ENCODE measurements at regions not wholly inside any gene's neighbourhood (a gene's known extent, or its start where the extent isn't known, plus 50 kb on each side); places are given as distances from the start of the nearest gene placed in this dataset.

- CTCF ChIA-PET, result no interaction called here
- intact Hi-C loops (cut with micrococcal nuclease), result no loop called here
- H3K4me3 Mint-ChIP-seq, result no peak overlapping the region
These were observed 894.9 kb upstream of the CDH2 start for GRCh38 chr18:29071869-29072268.

GRCh38 chr18:29063346-29063745 is 886.4 kb upstream of the CDH2 start:
- H3K27me3 ChIP-seq (ENCODE audit: control insufficient read depth in 2 of 2, insufficient read depth in 2 of 2, low read length in 2 of 2), result no peaks in the 10 kb centered on the region
- H3K36me3 Mint-ChIP-seq, result peaks cover 0 to 7% (median 0%) of the 10 kb centered on the region in 5 donors
- ATAC-seq (no peak), DNase-seq (no peak)
- ChIA-PET CTCF (no interaction called here), POLR2A (no interaction called here)
- H3K27ac Mint-ChIP-seq, result no peak overlapping the region
- intact Hi-C loops (cut with micrococcal nuclease), result no loop called here
- H3K9me3 ChIP-seq (ENCODE audit: control insufficient read depth in 2 of 3, low read length in 3 of 3), result no peaks in the 10 kb centered on the region
- no peaks in the 10 kb centered on the region for H3K36me3 ChIP-seq (ENCODE audit: control insufficient read depth in 2 of 3, insufficient read depth in 3 of 3, low read length in 3 of 3)
- H3K27me3 Mint-ChIP-seq, result no peaks in the 10 kb centered on the region
- peaks cover 2 to 41% (median 13%) of the 10 kb centered on the region in 11 donors for H3K9me3 Mint-ChIP-seq
- no peaks in the 10 kb centered on the region for H3K4me1 ChIP-seq (ENCODE audit: control insufficient read depth in 2 of 2, insufficient read depth in 2 of 2, low read length in 2 of 2)
- no peak overlapping the region for H3K27ac ChIP-seq (ENCODE audit: low read depth, low read length)
- H3K4me3 ChIP-seq (ENCODE audit: low read length), result no peak overlapping the region
- no peaks in the 10 kb centered on the region for H3K4me1 Mint-ChIP-seq
- no peak overlapping the region for H3K4me3 Mint-ChIP-seq

More at GRCh38 chr18:29071869-29072268, 894.9 kb upstream of the CDH2 start:
- Mint-ChIP-seq H3K4me1 (no peaks in the 10 kb centered on the region), H3K9me3 (peaks cover 0 to 22% (median 4%) of the 10 kb centered on the region in 11 donors), H3K36me3 (no peaks in the 10 kb centered on the region), H3K27ac (no peak overlapping the region), H3K27me3 (no peaks in the 10 kb centered on the region)
- POLR2A ChIA-PET, result no interaction called here
- DNase-seq (no peak), ATAC-seq (no peak)
- Histone ChIP-seq H3K36me3 (ENCODE audit: control insufficient read depth in 2 of 3, insufficient read depth in 3 of 3, low read length in 3 of 3) (no peaks in the 10 kb centered on the region), H3K4me3 (ENCODE audit: low read length) (no peak overlapping the region), H3K27me3 (ENCODE audit: control insufficient read depth in 2 of 2, insufficient read depth in 2 of 2, low read length in 2 of 2) (no peaks in the 10 kb centered on the region), H3K4me1 (ENCODE audit: control insufficient read depth in 2 of 2, insufficient read depth in 2 of 2, low read length in 2 of 2) (no peaks in the 10 kb centered on the region), H3K9me3 (ENCODE audit: control insufficient read depth in 2 of 3, low read length in 3 of 3) (no peaks in the 10 kb centered on the region), H3K27ac (ENCODE audit: low read depth, low read length) (no peak overlapping the region)

- no peaks in the 10 kb centered on the region for H3K27me3 Mint-ChIP-seq
These were observed 886.0 kb upstream of the CDH2 start for GRCh38 chr18:29062921-29063320.

DNA sequence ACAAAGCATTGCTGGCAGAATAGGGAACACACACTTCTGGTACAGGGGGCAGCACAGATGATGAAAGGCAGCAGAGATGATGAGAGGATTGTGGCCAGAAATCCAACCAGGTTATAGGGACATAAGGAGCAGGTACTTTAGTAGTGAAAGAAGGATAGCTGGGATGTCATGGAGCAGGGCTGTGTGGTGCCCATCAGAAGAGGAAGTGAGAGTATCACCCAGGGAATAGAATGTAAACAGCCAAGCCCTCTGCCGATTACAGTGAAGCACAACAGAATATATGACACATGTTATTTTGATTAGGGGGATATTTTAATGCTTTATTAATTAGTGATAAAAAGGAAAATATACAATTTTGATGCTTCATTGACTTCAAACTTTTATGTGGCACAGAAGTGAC is 883.4 kb upstream of the CDH2 start:
- Mint-ChIP-seq H3K9me3 (peaks cover 1 to 31% (median 10%) of the 10 kb centered on the region in 11 donors), H3K4me3 (no peak overlapping the region), H3K27me3 (no peaks in the 10 kb centered on the region), H3K27ac (no peak overlapping the region), H3K4me1 (no peaks in the 10 kb centered on the region), H3K36me3 (peaks cover 0 to 4% (median 0%) of the 10 kb centered on the region in 5 donors)
- Histone ChIP-seq H3K27ac (ENCODE audit: low read depth, low read length) (no peak overlapping the region), H3K27me3 (ENCODE audit: control insufficient read depth in 2 of 2, insufficient read depth in 2 of 2, low read length in 2 of 2) (no peaks in the 10 kb centered on the region), H3K9me3 (ENCODE audit: control insufficient read depth in 2 of 3, low read length in 3 of 3) (no peaks in the 10 kb centered on the region), H3K4me1 (ENCODE audit: control insufficient read depth in 2 of 2, insufficient read depth in 2 of 2, low read length in 2 of 2) (no peaks in the 10 kb centered on the region), H3K36me3 (ENCODE audit: control insufficient read depth in 2 of 3, insufficient read depth in 3 of 3, low read length in 3 of 3) (no peaks in the 10 kb centered on the region), H3K4me3 (ENCODE audit: low read length) (no peak overlapping the region)
- ChIA-PET POLR2A (no interaction called here), CTCF (no interaction called here)
- no peak for ATAC-seq
- DNase-seq, result no peak
- intact Hi-C loops (cut with micrococcal nuclease), result no loop called here

More at GRCh38 chr18:29062921-29063320, 886.0 kb upstream of the CDH2 start:
- no peaks in the 10 kb centered on the region for H3K36me3 ChIP-seq (ENCODE audit: control insufficient read depth in 2 of 3, insufficient read depth in 3 of 3, low read length in 3 of 3)
- ChIA-PET POLR2A (no interaction called here), CTCF (no interaction called here)
- no peak overlapping the region for H3K27ac Mint-ChIP-seq
- DNase-seq (no peak), ATAC-seq (no peak)
- no peaks in the 10 kb centered on the region for H3K4me1 Mint-ChIP-seq
- no peak overlapping the region for H3K4me3 ChIP-seq (ENCODE audit: low read length)
- H3K36me3 Mint-ChIP-seq, result peaks cover 0 to 7% (median 0%) of the 10 kb centered on the region in 5 donors
- H3K27me3 ChIP-seq (ENCODE audit: control insufficient read depth in 2 of 2, insufficient read depth in 2 of 2, low read length in 2 of 2), result no peaks in the 10 kb centered on the region
- no peaks in the 10 kb centered on the region for H3K9me3 ChIP-seq (ENCODE audit: control insufficient read depth in 2 of 3, low read length in 3 of 3)
- no peak overlapping the region for H3K4me3 Mint-ChIP-seq
- peaks cover 2 to 41% (median 13%) of the 10 kb centered on the region in 11 donors for H3K9me3 Mint-ChIP-seq
- no peaks in the 10 kb centered on the region for H3K4me1 ChIP-seq (ENCODE audit: control insufficient read depth in 2 of 2, insufficient read depth in 2 of 2, low read length in 2 of 2)
- no peak overlapping the region for H3K27ac ChIP-seq (ENCODE audit: low read depth, low read length)
- intact Hi-C loops (cut with micrococcal nuclease), result no loop called here

GRCh38 chr18:29057703-29058102 is 880.8 kb upstream of the CDH2 start:
- intact Hi-C loops (cut with micrococcal nuclease), result no loop called here
- ATAC-seq (no peak), DNase-seq (no peak)
- POLR2A ChIA-PET, result no interaction called here
- Histone ChIP-seq H3K4me1 (ENCODE audit: control insufficient read depth in 2 of 2, insufficient read depth in 2 of 2, low read length in 2 of 2) (no peaks in the 10 kb centered on the region), H3K36me3 (ENCODE audit: control insufficient read depth in 2 of 3, insufficient read depth in 3 of 3, low read length in 3 of 3) (no peaks in the 10 kb centered on the region), H3K27me3 (ENCODE audit: control insufficient read depth in 2 of 2, insufficient read depth in 2 of 2, low read length in 2 of 2) (no peaks in the 10 kb centered on the region), H3K4me3 (ENCODE audit: low read length) (no peak overlapping the region), H3K9me3 (ENCODE audit: control insufficient read depth in 2 of 3, low read length in 3 of 3) (no peaks in the 10 kb centered on the region), H3K27ac (ENCODE audit: low read depth, low read length) (no peak overlapping the region)
- no peak overlapping the region for H3K27ac Mint-ChIP-seq
- peaks cover 0 to 4% (median 0%) of the 10 kb centered on the region in 5 donors for H3K36me3 Mint-ChIP-seq
- no peak overlapping the region for H3K4me3 Mint-ChIP-seq
- CTCF ChIA-PET, result no interaction called here
- no peaks in the 10 kb centered on the region for H3K4me1 Mint-ChIP-seq
- no peaks in the 10 kb centered on the region for H3K27me3 Mint-ChIP-seq
- H3K9me3 Mint-ChIP-seq, result peaks cover 0 to 21% (median 9%) of the 10 kb centered on the region in 11 donors

DNA sequence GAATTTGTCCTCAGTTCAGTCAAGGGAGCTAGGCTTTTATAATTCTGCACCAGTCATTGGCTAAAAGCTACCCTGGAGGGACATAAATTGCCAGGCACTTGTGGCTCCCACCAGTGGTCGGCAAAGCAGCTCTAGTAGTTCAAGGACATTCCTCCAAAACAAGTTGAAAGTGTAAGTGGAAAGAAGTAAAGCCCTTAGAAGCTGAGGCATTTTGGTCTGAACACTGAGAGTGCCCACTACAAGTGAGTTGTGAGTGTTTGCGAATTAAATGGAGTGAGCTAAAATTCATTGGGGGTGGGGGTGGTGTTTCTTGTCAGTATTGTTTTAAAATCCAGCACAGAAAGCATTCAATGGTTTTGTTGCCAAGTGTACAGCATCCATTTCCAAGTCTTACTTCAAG is 879.9 kb upstream of the CDH2 start:
- Mint-ChIP-seq H3K4me1 (no peaks in the 10 kb centered on the region), H3K9me3 (peaks cover 3 to 21% (median 10%) of the 10 kb centered on the region in 11 donors), H3K4me3 (no peak overlapping the region), H3K27me3 (no peaks in the 10 kb centered on the region), H3K36me3 (peaks cover 0 to 9% (median 0%) of the 10 kb centered on the region in 5 donors), H3K27ac (no peak overlapping the region)
- no peaks in the 10 kb centered on the region for H3K27me3 ChIP-seq (ENCODE audit: control insufficient read depth in 2 of 2, insufficient read depth in 2 of 2, low read length in 2 of 2)
- no peaks in the 10 kb centered on the region for H3K9me3 ChIP-seq (ENCODE audit: control insufficient read depth in 2 of 3, low read length in 3 of 3)
- POLR2A ChIA-PET, result no interaction called here
- DNase-seq (no peak), ATAC-seq (no peak)
- no peaks in the 10 kb centered on the region for H3K4me1 ChIP-seq (ENCODE audit: control insufficient read depth in 2 of 2, insufficient read depth in 2 of 2, low read length in 2 of 2)
- CTCF ChIA-PET, result no interaction called here
- intact Hi-C loops (cut with micrococcal nuclease), result no loop called here
- H3K27ac ChIP-seq (ENCODE audit: low read depth, low read length), result no peak overlapping the region
- H3K4me3 ChIP-seq (ENCODE audit: low read length), result no peak overlapping the region
- H3K36me3 ChIP-seq (ENCODE audit: control insufficient read depth in 2 of 3, insufficient read depth in 3 of 3, low read length in 3 of 3), result no peaks in the 10 kb centered on the region

DNA sequence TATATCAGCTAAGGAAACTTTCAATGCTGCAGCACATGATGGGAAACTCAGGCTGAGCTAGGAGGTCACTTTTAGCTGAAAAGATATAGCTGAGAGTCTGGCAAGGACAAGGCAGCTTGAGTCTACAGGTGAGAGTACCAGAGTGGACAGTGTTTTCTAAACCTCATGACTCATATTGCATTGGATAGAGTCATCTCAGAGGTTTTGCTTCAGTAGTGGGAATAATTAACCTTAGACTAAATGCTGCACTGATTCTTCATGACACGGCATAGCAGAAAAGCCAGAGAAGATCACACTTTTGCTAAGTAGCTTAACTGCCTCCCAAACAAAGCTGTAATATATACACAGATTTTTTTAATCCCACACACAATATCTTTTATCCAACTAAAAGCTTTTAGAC is 865.0 kb upstream of the CDH2 start:
- H3K4me3 ChIP-seq (ENCODE audit: low read length), result no peak overlapping the region
- H3K9me3 ChIP-seq (ENCODE audit: control insufficient read depth in 2 of 3, low read length in 3 of 3), result no peaks in the 10 kb centered on the region
- Mint-ChIP-seq H3K27ac (no peak overlapping the region), H3K36me3 (no peaks in the 10 kb centered on the region), H3K4me3 (no peak overlapping the region), H3K9me3 (peaks cover 3 to 35% (median 8%) of the 10 kb centered on the region in 11 donors), H3K27me3 (no peaks in the 10 kb centered on the region), H3K4me1 (no peaks in the 10 kb centered on the region)
- ATAC-seq, result no peak
- H3K27me3 ChIP-seq (ENCODE audit: control insufficient read depth in 2 of 2, insufficient read depth in 2 of 2, low read length in 2 of 2), result no peaks in the 10 kb centered on the region
- POLR2A ChIA-PET, result no interaction called here
- CTCF ChIA-PET, result no interaction called here
- H3K4me1 ChIP-seq (ENCODE audit: control insufficient read depth in 2 of 2, insufficient read depth in 2 of 2, low read length in 2 of 2), result no peaks in the 10 kb centered on the region
- intact Hi-C loops (cut with micrococcal nuclease), result no loop called here
- no peaks in the 10 kb centered on the region for H3K36me3 ChIP-seq (ENCODE audit: control insufficient read depth in 2 of 3, insufficient read depth in 3 of 3, low read length in 3 of 3)
- no peak for DNase-seq
- H3K27ac ChIP-seq (ENCODE audit: low read depth, low read length), result no peak overlapping the region

Measured in naive thymus-derived CD4-positive, alpha-beta T cell (primary cell).